ENCODE measurements at regions not wholly inside any gene's neighbourhood (a gene's known extent, or its start where the extent isn't known, plus 50 kb on each side); places are given as distances from the start of the nearest gene placed in this dataset.

- TF ChIP-seq CTCF (IDR thresholded peaks at IDR 0.05) (no peak), POLR2A (IDR thresholded peaks at IDR 0.05) (no peak)
These were observed 152.6 kb upstream of the LHX1 start for GRCh38 chr17:36784633-36785032.

All from Peyer's patch (tissue), 4 donors.